Stomach (tissue), 8 donors: ENCODE measurements at regions not wholly inside any gene's neighbourhood (a gene's known extent, or its start where the extent isn't known, plus 50 kb on each side); places are given as distances from the start of the nearest gene placed in this dataset.
A peak's percentile ranks its signal among the peaks of the same experiment; 100 is the strongest.

Experiments
- DNase-seq, 2 donors: peaks; one replicate each; pipeline versions ENCODE4 v3.0.0 to v3.0.0-alpha.2; 2013 to 2019
- H3K27ac ChIP-seq, 5 donors: fragments of 200-600 bp in 4 of 5; sonication (generic) in 4 of 5; one replicate each; pipeline ENCODE4 v1.5.1; 2013 to 2019; ENCODE audit warnings: mild to moderate bottlenecking in 1 of 5, moderate library complexity in 1 of 5
- H3K27me3 ChIP-seq, 3 donors: fragments of 200-600 bp; sonication (generic); one replicate each; pipeline ENCODE4 v1.5.1; 2017 to 2019; ENCODE audit warnings: mixed run types in 1 of 3
- H3K36me3 ChIP-seq, 4 donors: fragments of 200-600 bp; sonication (generic); 1 replicate in 3 of 4; 2 replicates in 1 of 4; pipeline ENCODE4 v1.5.1; 2016 to 2019
- H3K4me1 ChIP-seq, 4 donors: fragments of 200-600 bp; sonication (generic); one replicate each; pipeline ENCODE4 v1.5.1; 2016 to 2019
- H3K4me3 ChIP-seq, 4 donors: fragments of 200-600 bp; sonication (generic) in 3 of 4; one replicate each; pipeline ENCODE4 v1.5.1; 2016 to 2019; ENCODE audit warnings: mild to moderate bottlenecking in 1 of 4
- H3K9me3 ChIP-seq, 4 donors: fragments of 200-600 bp; sonication (generic); one replicate each; pipeline ENCODE4 v1.5.1; 2016 to 2019
- CTCF ChIP-seq, 7 experiments: fragments of 450-650 bp in 4 of 7; fragments of 200-600 bp in 3 of 7; sonication (generic) in 3 of 7; IDR thresholded peaks; one replicate each; pipeline ENCODE4 v1.5.1; 2016 to 2019; ENCODE audit warnings: antibody characterized with exemption in 7 of 7, control low read depth in 2 of 7, mild to moderate bottlenecking in 1 of 7
- EP300 ChIP-seq: sonication (generic); formaldehyde crosslinking; IDR thresholded peaks from one replicate; pipeline ENCODE4 v1.6.1; 2017; ENCODE audit warnings: antibody characterized with exemption
- POLR2A ChIP-seq, 4 donors: fragments of 450-650 bp; IDR thresholded peaks; one replicate each; pipeline ENCODE4 v1.6.1; 2016; ENCODE audit warnings: antibody characterized with exemption in 4 of 4, control low read depth in 2 of 4, mild to moderate bottlenecking in 1 of 4, moderate library complexity in 1 of 4
- POLR2AphosphoS5 ChIP-seq, 3 donors: sonication (generic); formaldehyde crosslinking; IDR thresholded peaks; one replicate each; pipeline ENCODE4 v1.6.1; 2016; ENCODE audit warnings: antibody characterized with exemption in 3 of 3
- WGBS, 5 donors: extraction: QIAGEN DNeasy Blood & Tissue Kit in 3 of 5; methylation state at CpG; one replicate each; pipeline versions ENCODE4 v1.1.5 to v1.1.7; 2013 to 2018; 5-methylcytosine and 5-hydroxymethylcytosine counted together
- intact Hi-C: fragments of 100-400 bp; cut with DNase I; formaldehyde crosslinking; loops from one replicate; pipeline ENCODE4 v1.15.1; 2023; ENCODE audit warnings: low total_unique reads
- donor health status: healthy with polysubstance abuse.
- donor health status: Bipolar disorder and iron deficiency.
- donor health status: healthy.

DNA sequence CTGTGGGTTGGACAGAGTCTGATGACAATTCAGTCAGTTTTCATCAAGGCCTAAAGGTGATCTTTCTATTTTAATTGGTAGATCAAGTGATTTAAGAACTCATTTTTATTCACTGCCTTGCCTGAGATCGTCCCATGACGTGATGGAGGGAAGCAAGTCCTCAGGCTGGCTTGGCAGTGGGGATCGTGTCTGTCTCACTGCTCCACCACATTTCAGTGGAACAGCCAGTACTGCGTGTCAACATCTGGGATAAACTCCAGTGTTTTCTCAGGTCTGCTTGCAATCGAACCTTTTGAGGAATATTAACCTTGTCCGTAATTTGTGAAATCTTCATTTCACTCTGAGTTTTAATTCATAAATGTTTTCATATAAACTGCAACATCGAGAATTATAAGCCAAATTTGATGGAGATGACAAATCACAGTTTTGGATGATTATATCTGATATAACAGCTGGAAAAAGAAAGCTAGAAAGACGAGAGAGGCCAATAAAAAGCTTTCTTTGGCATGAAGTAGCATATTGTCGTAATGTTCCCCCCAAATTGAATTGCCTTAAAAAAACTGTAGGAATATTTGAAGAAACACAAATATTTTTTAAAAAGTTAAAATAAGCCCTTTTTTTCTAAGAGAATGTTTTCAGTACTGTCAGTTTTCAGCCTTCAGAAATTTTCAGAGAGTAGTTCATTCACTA is 414.7 kb upstream of the SPRED2 start:
- TF ChIP-seq POLR2A (IDR thresholded peaks at IDR 0.05): no peak
- TF ChIP-seq CTCF (IDR thresholded peaks at IDR 0.05): no peak
- no peak for TF ChIP-seq POLR2AphosphoS5 (IDR thresholded peaks at IDR 0.05)
- no peak for TF ChIP-seq EP300
- peak in 1 of 2 donors; percentile 12 for DNase-seq
- Histone ChIP-seq H3K27ac (no peak overlapping the region), H3K4me3 (no peak overlapping the region), H3K27me3 (no peaks in the 10 kb centered on the region), H3K36me3 (no peaks in the 10 kb centered on the region), H3K9me3 (peaks cover 0 to 2% (median 0%) of the 10 kb centered on the region in 4 donors), H3K4me1 (no peaks in the 10 kb centered on the region)
- 61 to 75% (median 73%) methylated on average over 9 of the region's 9 CpGs for WGBS, 5 donors
- intact Hi-C loops: no loop called here

DNA sequence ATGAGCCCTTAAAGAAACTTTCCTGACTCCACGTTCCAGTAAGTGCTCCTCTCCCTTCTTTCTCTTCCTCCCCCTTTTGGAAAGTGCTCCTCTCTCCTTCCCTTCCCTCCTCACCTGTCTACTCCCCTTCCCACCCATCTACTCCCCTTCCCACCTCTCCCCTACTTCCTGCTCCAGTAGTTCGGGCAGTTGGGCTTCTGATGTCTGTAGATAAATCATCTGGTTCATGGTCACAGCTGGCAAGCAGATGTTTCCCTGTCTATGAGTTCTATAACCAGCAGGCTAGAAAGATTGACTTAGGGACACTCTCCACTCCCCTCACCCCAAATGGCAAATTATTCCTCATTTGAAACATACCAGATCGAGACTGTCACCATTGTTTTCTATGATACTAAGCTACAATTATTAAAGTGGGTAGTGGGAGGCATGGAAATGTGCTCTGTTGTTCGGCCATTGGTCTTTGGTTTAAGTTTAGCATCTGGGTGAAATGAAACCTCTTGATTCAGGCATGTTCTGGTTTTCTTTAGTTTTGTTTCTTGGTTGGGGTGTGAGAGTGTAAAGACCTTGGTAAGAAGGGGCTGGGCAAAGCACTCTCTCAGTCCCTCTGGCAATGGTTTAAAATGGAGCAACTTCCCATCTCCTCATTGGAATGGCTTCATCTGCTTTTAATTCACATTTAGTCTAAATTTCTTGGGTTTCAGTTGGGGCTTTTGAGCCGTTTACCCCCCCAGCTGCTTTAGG is 413.2 kb upstream of the SPRED2 start:
- Histone ChIP-seq H3K27me3 (no peaks in the 10 kb centered on the region), H3K4me3 (no peak overlapping the region), H3K36me3 (no peaks in the 10 kb centered on the region), H3K9me3 (peaks cover 0 to 6% (median 0%) of the 10 kb centered on the region in 4 donors), H3K27ac (no peak overlapping the region), H3K4me1 (no peaks in the 10 kb centered on the region)
- TF ChIP-seq CTCF (IDR thresholded peaks at IDR 0.05): no peak
- TF ChIP-seq POLR2AphosphoS5 (IDR thresholded peaks at IDR 0.05): no peak
- no peak for TF ChIP-seq POLR2A (IDR thresholded peaks at IDR 0.05)
- TF ChIP-seq EP300: no peak
- DNase-seq: peak in 1 of 2 donors; percentile 9
- 59 to 74% (median 64%) methylated on average over 5 of the region's 5 CpGs for WGBS, 5 donors
- intact Hi-C loops: no loop called here

DNA sequence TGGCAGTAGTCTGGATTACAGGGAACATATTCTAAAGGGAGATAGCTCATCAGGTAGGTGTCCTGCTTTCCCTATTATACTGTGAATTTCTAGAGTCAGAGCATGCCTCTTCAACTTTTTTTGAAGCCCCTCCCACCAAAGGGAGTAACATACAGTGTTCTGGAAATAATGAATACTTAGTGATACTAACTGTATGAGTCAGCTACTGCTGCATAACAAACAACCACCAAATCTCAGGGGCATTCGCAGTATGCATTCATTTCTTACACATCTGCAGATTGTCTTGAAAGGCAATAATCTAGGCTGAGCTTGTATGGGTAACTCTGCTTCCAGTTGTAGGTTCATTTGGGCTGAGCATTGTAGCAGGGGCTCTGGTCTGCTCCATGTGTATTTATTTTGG is 409.7 kb upstream of the SPRED2 start:
- WGBS, 5 donors: 86 to 98% (median 93%) methylated on average over 1 of the region's 1 CpG
- intact Hi-C loops: no loop called here

More for the DNA sequence above, 409.7 kb upstream of the SPRED2 start:
- H3K4me1 ChIP-seq: no peaks in the 10 kb centered on the region
- no peak for DNase-seq
- H3K4me3 ChIP-seq: no peak overlapping the region
- H3K36me3 ChIP-seq: no peaks in the 10 kb centered on the region
- no peaks in the 10 kb centered on the region for H3K27me3 ChIP-seq
- TF ChIP-seq EP300: no peak
- no peak for TF ChIP-seq CTCF (IDR thresholded peaks at IDR 0.05)
- TF ChIP-seq POLR2A (IDR thresholded peaks at IDR 0.05): no peak
- no peak for TF ChIP-seq POLR2AphosphoS5 (IDR thresholded peaks at IDR 0.05)
- peaks cover 0 to 6% (median 0%) of the 10 kb centered on the region in 4 donors for H3K9me3 ChIP-seq
- no peak overlapping the region for H3K27ac ChIP-seq
